Body of pancreas (tissue), 4 donors: ENCODE measurements at regions not wholly inside any gene's neighbourhood (a gene's known extent, or its start where the extent isn't known, plus 50 kb on each side); places are given as distances from the start of the nearest gene placed in this dataset.

Source experiments
- CTCF ChIP-seq, 7 experiments: fragments of 450-650 bp in 4 of 7; fragments of 200-600 bp in 3 of 7; sonication (generic) in 3 of 7; IDR thresholded peaks; one replicate each; pipeline ENCODE4 v1.5.1; 2016 to 2019; ENCODE audit warnings: antibody characterized with exemption in 7 of 7
- POLR2A ChIP-seq, 3 donors: fragments of 450-650 bp; IDR thresholded peaks; one replicate each; pipeline ENCODE4 v1.6.1; 2016; ENCODE audit warnings: antibody characterized with exemption in 3 of 3, mild to moderate bottlenecking in 2 of 3

GRCh38 chr20:60819511-60819910 lies 432.6 kb upstream of the CDH4 start:
- no peak for TF ChIP-seq CTCF (IDR thresholded peaks at IDR 0.05)
- no peak for TF ChIP-seq POLR2A (IDR thresholded peaks at IDR 0.05)
